ENCODE measurements at regions not wholly inside any gene's neighbourhood (a gene's known extent, or its start where the extent isn't known, plus 50 kb on each side); places are given as distances from the start of the nearest gene placed in this dataset.
"Not testable (repeated sequence)": the region's sequence is repeated elsewhere in the genome, so short reads cannot be mapped to it uniquely, and the experiment has no call there.

DNA sequence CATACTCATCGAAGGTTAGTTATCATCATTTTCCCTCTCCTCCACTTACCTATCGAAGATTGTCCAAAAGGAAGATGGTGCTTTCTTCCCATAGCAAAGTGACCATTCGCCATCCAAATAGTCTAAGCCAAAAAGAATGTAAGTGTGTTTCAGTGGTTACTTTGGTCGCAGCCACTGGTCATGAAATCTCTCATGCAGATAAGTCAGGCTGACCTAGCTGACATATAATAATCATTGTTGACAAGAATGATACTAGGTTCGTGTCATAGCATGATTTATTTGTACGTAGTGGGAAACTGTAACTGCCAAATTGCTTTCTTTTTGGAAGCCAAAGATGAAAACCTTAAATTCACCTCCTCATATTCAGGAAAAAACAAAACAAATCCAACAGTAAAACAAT lies 89.6 kb upstream of the PMAIP1 start:
- no peak for DNase-seq
- in situ Hi-C loops (cut with MboI; ENCODE audit: low pct_unique_long_range_greater_than_20kb, low sequenced_read_pairs) = no loop called here

DNA sequence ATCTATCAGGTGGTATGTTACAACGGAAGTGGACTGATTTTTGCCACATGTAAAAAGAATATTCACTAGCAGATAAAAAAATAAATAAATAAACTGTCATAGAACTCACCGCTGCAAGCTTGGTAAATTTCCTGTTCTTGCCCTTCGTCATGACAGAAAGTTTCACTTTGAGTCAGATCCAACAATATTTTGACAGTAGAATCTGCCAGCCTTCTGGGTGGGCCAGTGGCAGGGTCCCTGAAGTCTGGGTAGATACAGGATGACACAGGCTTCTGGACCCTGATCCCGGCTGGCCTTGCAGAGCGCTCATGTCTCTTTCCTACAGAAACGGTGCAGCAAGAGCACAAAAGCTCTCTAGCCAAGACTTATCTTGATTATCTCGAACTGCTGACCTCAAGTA lies 97.8 kb upstream of the PMAIP1 start:
- in situ Hi-C loops (cut with MboI; ENCODE audit: low pct_unique_long_range_greater_than_20kb, low sequenced_read_pairs) = no loop called here
- no peak for DNase-seq

DNA sequence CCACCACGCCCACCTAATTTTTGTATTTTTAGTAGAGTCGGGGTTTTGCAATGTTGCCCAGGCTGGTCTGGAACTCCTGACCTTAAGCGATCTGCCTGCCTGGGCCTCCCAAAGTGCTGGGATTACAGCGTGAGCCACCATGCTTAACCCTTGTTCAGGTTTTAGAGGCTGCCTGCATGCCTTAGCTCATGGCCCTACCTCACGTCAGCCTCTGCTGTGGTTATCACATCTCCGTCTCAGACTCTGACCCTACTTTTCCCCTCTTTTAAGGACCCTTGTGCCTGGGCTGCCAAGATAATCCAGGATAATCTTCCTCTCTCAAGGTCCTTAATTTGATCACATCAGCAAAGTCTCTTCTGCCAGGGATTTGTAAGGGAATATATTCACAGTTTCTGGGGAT lies 98.2 kb upstream of the PMAIP1 start:
- in situ Hi-C loops (cut with MboI; ENCODE audit: low pct_unique_long_range_greater_than_20kb, low sequenced_read_pairs) = no loop called here

DNA sequence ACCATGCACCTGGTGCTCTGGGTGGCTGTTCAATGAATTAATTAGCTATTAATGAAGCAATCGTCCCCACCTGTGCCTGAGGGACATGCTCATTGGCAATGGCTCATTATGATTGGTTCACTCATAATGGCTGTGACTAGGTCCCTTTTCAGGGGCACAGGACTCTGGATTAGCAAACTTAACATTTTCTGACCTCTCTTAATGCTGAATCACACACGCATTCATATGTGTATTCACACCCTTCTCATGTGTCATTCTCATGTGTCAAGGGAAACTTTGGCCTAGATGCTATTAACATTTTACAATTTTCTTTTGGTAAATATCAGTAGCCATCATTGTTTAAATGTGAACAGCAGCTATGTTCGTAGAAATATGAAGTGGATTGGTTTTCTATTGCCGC lies 98.9 kb upstream of the PMAIP1 start:
- in situ Hi-C loops (cut with MboI; ENCODE audit: low pct_unique_long_range_greater_than_20kb, low sequenced_read_pairs) = no loop called here
- no peak for DNase-seq

More for the DNA sequence above, 98.2 kb upstream of the PMAIP1 start:
- DNase-seq = no peak

DNA sequence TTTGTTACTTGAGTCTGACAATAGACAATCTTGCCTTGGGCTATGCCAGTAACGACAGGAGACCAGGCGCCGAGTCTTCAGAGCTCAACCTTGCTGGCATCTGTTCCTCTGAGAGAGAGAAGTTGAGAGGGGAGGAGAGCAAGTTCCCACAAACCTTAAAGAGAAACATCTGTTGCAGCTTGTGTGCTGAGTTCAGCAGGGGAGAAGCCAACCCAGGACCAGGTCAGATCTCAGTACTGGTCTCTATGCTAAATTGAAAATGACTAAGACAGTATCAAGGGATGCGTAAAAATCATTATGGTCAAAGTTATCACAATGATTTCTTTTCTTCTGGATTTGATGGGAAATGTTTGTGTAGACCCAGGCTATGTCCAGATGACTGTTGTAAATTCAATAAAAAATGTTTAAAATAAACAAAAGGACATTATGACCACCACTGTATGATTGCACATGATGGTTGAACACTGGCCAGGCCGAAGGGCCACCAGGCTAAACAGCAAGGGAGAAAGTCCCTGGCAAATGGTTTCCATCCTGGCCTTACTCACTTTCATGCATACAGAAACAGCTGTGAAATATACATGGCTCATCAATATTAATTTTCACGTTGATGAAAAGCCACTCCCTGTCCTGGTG lies 100.3 kb upstream of the PMAIP1 start:
- in situ Hi-C loops (cut with MboI; ENCODE audit: low pct_unique_long_range_greater_than_20kb, low sequenced_read_pairs) = no loop called here
- no peak for DNase-seq

DNA sequence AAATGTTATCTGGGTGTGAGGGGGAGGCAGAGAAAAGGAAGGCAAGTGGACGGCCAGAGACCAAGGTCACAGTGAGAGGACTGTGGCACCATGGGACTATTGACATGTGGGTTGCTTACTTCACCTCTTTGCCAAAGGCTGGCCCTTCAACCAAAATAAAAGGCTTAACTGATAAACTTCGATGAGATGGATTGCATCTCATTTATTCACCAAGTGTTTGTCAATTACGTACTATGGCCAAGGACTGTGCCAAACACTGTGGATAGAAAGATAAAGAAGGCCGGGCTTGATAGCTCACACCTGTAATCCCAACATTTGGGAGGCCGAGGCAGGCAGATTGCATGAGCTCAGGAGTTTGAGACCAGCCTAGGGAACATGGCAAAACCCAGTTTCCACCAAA lies 98.7 kb upstream of the CCBE1 start:
- in situ Hi-C loops (cut with MboI; ENCODE audit: low pct_unique_long_range_greater_than_20kb, low sequenced_read_pairs) = no loop called here
- DNase-seq = no peak

DNA sequence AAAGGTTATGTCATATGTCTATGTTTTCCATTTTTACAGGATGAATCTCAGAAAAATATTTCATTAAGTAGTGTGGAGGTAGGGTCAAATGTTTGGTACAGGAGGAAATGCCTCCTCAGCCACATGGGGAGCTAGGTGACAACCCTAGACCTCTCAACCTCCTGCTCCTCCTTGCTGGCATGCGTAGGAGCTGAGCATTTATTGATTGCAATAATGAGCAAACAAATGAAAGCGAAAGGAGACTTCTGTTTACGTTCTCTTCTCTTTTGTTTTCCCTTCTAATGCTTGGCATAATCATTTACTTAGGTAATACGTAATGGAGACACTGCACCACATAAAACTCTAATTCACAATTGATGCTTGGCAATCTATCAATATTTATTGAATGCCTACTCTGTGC lies 95.1 kb upstream of the CCBE1 start:
- no peak for DNase-seq
- in situ Hi-C loops (cut with MboI; ENCODE audit: low pct_unique_long_range_greater_than_20kb, low sequenced_read_pairs) = no loop called here

DNA sequence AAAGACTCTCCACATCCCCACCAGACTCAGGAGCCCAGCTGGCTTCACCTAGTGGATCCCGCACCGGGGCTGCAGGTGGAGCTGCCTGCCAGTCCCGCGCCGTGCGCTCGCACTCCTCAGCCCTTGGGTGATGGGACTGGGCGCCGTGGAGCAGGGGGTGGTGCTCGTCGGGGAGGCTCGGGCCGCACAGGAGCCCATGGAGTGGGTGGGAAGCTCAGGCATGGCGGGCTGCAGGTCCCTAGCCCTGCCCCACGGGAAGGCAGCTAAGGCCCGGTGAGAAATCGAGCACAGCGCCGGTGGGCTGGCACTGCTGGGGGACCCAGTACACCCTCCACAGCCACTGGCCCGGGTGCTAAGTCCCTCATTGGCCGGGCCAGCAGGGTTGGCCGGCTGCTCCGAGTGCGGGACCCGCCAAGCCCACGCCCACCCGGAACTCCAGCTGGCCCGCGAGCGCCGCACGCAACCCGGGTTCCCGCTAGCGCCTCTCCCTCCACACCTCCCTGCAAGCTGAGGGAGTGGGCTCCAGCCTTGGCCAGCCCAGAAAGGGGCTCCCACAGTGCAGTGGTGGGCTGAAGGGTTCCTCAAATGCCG lies 93.2 kb upstream of the CCBE1 start:
- in situ Hi-C loops (cut with MboI; ENCODE audit: low pct_unique_long_range_greater_than_20kb, low sequenced_read_pairs) = not testable (repeated sequence)

DNA sequence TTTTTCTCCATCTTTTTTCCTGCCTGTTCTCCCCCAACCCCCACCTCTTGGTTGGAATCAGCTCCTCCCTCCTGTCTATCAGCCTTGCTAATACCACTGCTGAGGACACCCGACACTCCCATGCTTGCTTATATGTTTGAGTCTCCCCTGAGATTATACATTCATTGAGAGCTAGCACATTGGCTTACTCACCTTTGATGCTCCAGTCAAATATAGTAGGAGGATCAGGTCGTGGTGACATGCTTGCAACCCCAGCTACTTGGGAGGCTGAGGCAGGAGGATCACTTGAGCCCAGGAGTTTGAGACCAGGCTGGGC lies 91.5 kb upstream of the CCBE1 start:
- DNase-seq = no peak
- in situ Hi-C loops (cut with MboI; ENCODE audit: low pct_unique_long_range_greater_than_20kb, low sequenced_read_pairs) = no loop called here

More for the DNA sequence above, 93.2 kb upstream of the CCBE1 start:
- not testable (repeated sequence) for DNase-seq

DNA sequence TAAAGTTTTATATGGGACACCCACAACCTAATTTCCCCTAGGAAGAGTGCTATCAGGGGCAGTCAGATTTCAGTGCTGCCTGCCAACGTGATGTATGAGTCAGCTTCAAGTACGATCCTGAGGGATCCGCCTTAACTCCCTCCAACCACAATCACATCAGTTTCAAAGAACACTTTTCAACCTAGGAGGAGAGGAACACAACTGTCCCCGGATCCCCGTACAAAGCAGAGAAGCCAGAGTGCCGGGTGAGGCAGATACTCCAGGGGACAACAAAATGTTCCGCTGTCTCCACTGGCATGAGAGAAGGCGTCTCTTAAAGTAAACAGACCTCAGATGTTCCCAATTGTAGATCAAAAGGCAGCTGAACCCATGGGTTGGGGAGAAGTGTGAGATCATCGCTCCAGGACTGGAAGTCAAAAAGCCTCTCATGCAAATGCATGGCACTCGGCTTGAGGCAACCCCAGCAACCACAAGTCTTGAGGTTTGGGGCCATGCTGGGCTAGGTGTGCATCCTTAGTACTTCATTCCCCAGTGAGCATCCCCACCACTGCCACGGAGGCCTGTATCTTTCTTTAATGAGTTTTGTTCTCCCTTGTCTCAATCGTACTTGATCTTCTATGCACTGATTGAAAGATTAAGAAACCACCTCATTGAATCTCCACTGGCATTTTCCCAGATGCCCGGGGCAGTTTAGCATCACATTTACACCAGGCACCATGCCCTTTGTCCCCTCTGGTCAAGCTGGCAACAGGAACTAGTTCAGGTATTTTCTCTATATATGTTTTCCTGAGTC lies 91.0 kb upstream of the CCBE1 start:
- DNase-seq = no peak

DNA sequence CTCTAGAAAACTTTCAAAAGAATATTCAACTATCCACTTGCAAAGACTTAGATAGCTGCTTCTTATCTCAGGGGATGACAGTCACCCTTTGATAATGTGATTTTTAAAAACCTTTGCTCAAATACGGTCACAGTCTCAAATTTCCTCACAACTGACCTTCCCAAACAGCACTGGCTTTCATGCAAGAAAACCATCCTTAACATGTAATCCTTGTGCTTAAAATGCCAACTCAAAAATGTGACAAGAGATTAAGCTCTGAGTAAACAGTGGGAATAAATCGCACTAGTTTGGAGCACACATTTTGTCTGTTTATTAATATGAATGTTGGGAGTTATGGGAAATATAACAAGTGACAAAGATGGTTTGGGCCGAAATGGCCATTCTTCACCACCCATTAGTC lies 87.5 kb upstream of the CCBE1 start:
- DNase-seq = no peak
- in situ Hi-C loops (cut with MboI; ENCODE audit: low pct_unique_long_range_greater_than_20kb, low sequenced_read_pairs) = no loop called here

More for the DNA sequence above, 91.0 kb upstream of the CCBE1 start:
- in situ Hi-C loops (cut with MboI; ENCODE audit: low pct_unique_long_range_greater_than_20kb, low sequenced_read_pairs) = no loop called here

DNA sequence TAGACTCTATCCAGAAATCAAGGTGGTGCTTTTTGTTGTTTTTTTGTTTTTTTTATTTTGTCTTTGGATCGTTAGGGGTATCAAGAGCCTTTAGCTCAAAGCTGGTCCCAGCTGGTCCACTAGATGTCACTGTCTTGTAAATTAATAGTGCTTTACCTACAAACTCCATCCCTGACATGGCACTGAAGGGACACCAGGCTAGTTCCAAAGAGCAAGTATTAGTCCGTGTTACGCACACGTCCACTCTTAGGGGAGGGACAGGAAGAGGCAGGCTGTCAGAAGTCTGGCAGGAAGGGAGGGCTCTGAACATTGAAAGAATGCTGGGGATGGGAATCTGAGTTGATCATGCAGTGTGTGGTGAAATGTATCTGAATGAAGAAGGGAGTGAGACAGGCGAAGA lies 85.9 kb upstream of the CCBE1 start:
- in situ Hi-C loops (cut with MboI; ENCODE audit: low pct_unique_long_range_greater_than_20kb, low sequenced_read_pairs) = no loop called here
- DNase-seq = peak; percentile 36

DNA sequence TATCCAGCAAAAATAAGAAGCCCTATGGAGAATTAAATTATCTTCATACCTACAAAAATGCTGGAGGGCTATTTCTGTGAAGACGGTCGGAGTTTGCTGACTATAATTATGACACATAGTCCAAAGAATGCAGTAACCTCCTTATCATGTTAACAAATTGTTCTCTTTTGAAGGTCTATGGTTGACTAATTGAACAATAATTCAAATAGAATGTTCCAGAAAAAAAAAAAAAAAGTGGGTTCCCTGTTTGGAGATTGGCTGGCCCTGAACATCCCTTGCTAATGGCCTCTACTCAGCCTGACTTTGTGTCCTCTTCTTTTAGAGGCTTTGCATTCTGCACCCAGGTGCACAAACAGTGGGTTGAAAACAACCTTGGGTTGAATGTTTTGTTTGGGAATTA lies 82.8 kb upstream of the CCBE1 start:
- DNase-seq = no peak
- in situ Hi-C loops (cut with MboI; ENCODE audit: low pct_unique_long_range_greater_than_20kb, low sequenced_read_pairs) = no loop called here

DNA sequence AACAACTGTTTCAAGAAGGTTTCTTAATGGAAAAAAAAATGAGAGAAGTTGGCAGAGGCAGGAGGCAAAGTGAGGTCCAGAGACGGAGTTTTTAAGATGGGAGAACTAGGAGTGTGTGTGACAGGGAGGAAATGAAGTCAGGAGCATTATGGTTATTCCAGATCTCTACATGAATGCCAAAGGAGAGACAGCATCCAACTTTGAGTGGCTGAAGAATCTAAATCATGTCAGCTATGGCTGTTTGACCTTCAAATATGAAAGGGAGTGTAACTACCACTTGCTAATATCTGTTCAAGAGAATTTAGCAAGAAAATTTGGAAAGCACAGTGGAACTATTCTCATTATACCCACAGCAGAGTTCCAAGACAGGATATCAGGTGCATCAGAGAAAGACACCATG lies 81.2 kb upstream of the CCBE1 start:
- DNase-seq = no peak
- in situ Hi-C loops (cut with MboI; ENCODE audit: low pct_unique_long_range_greater_than_20kb, low sequenced_read_pairs) = no loop called here

DNA sequence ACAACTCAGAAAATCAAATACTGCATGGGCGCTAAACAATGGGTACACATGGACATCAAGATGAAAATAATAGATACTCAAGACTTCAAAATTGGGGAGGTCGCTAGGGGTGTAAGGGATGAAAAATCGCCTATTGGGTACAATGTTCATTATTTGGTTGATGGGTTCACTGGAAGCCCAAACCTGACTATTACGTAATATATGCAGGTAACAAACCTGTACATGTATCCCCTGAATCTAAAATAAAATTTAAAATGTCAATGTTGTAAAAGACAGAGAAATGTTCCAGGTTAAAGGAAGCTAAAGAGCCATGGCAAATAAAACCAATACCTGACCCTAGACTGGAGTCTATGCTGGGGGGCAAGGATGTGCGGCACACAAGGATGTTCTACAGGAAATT lies 80.4 kb upstream of the CCBE1 start:
- in situ Hi-C loops (cut with MboI; ENCODE audit: low pct_unique_long_range_greater_than_20kb, low sequenced_read_pairs) = no loop called here
- DNase-seq = no peak

DNA sequence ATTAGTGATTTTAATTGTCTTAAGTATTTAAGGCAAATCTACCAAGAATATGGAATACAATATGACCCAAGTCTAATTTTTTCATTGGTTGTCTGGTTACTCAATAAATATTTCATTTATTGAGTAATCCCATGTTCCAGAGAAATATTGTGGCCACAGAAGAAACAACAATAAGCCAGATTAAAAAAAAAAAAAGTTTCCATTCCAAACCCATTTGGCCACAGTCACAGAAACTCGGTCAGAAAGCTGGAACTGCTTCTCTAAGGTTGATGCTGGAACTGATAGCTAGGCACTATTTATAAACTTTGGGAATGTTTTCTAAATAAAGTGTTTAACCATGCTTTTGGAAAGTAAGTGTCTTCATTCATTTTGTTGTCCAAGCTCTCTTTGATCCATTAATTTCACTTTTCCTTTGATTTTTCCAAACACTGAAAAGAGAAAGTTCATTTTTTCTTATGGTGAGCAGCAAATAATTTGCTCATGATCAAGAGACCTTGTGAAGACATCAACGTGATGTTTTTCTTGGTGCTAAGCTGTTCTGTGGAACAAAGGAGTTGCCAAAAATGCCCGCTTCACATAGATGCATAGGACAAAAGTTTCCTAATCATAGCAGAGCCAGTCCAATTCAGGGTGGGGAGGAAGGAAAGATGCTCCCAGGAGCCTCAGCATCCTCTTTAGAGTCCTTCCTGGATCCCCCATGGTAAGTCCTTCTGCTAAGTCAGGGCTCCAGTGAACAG lies 72.1 kb upstream of the CCBE1 start:
- in situ Hi-C loops (cut with MboI; ENCODE audit: low pct_unique_long_range_greater_than_20kb, low sequenced_read_pairs) = no loop called here
- DNase-seq = no peak

DNA sequence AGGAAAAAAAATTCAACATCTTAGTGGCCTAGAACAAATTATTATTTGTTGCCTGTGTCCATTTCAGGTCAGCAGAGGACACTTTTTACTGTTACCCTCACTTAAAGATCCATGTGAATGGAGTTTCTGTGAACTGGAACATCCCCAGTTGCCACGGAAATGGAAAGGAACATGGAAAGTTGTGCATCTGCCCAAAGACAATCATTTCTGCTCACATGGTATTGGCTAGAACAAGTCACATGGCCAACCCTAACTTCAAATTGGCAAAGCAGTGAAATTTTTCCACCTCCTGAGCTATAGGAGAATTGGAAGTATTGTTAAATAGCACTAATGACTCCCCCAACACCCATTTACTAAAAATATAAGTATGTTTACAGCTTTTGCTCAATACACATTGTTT lies 71.2 kb upstream of the CCBE1 start:
- in situ Hi-C loops (cut with MboI; ENCODE audit: low pct_unique_long_range_greater_than_20kb, low sequenced_read_pairs) = no loop called here
- no peak for DNase-seq

DNA sequence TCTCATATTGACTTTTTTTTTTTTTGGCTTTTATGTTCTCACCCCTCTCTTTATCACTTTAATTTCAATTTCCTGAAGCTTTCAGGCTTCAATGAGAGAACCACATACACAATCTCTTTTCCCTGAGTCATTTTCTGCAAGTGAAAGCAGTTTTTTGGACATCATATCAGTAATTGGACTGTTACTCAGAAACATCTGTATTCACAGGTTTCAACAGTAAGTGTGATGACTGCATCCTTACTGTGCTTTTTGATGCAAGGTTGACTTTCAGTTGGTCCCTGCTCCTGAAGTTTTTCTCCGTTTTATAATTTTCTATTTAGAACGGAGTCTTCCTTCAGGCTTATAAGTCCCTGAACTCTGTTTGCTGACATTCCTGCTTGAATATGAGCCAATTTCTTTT lies 70.5 kb upstream of the CCBE1 start:
- in situ Hi-C loops (cut with MboI; ENCODE audit: low pct_unique_long_range_greater_than_20kb, low sequenced_read_pairs) = no loop called here
- no peak for DNase-seq

DNA sequence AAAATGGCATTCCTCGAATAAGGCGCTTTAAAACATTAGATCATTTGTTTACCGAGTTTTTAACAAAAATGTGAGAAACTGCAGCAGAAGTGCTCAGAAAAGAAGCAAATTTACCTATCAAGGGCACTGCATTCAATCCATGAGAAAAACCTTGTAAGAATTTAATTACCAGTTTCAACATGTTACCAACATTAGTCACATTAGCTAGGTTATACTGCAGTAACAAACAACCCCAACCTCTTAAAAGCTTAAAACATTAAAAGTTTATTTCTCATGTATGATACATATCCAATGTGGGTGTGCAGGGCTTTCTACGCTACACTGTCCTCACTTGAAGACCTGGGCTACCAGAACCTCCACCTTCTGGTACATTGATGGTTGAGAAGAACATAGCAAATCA lies 68.1 kb upstream of the CCBE1 start:
- in situ Hi-C loops (cut with MboI; ENCODE audit: low pct_unique_long_range_greater_than_20kb, low sequenced_read_pairs) = no loop called here

DNA sequence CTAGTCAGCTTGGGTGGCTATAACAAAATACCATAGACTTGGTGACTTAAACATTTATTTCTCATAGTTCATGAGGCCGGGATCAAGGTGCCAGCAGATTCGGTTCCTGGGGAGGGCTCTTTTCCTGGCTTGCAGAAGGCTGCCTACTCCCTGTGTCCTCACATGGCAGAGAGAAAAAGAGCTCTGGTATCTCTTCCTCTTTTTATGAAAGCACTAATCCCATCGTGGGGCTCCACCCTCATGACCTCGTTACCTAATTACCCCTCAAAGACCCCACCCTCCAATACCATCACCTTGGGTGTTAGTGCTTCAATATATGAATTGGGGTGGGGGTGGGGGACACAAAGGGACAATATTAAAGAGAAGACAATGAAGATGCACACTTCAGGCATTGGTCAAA lies 67.1 kb upstream of the CCBE1 start:
- no peak for DNase-seq
- in situ Hi-C loops (cut with MboI; ENCODE audit: low pct_unique_long_range_greater_than_20kb, low sequenced_read_pairs) = no loop called here

More for the DNA sequence above, 68.1 kb upstream of the CCBE1 start:
- no peak for DNase-seq
